ENCODE measurements at regions not wholly inside any gene's neighbourhood (a gene's known extent, or its start where the extent isn't known, plus 50 kb on each side); places are given as distances from the start of the nearest gene placed in this dataset.

- intact Hi-C loops (cut with micrococcal nuclease) = no loop called here
- 94% methylated on average over 2 of the region's 3 CpGs for WGBS (ENCODE audit: insufficient coverage)
- ATAC-seq (ENCODE audit: low read depth) (no peak), DNase-seq (no peak)
- no peaks in the 10 kb centered on the region for H3K4me1 ChIP-seq (ENCODE audit: control insufficient read depth in 2 of 2, insufficient read depth in 2 of 2, low read length in 2 of 2)
- no peaks in the 10 kb centered on the region for H4K20me1 ChIP-seq (ENCODE audit: control insufficient read depth, insufficient read depth, low read length, poor library complexity, severe bottlenecking)
- TF ChIP-seq CTCF (IDR thresholded peaks at IDR 0.05) = no peak
- no peak for TF ChIP-seq EZH2 (IDR thresholded peaks at IDR 0.05; ENCODE audit: borderline replicate concordance, insufficient read depth, low read depth, low read length, poor library complexity, severe bottlenecking)
- H3K27ac ChIP-seq (ENCODE audit: low read length in 2 of 2) = no peak overlapping the region
- Mint-ChIP-seq H3K27me3 (no peaks in the 10 kb centered on the region), H3K4me3 (no peak overlapping the region), H3K4me1 (no peaks in the 10 kb centered on the region), H3K27ac (no peak overlapping the region), H3K9me3 (ENCODE audit: insufficient read depth) (no peaks in the 10 kb centered on the region)
- no peaks in the 10 kb centered on the region for H3K9me3 ChIP-seq (ENCODE audit: control extremely low read depth in 1 of 3, control insufficient read depth in 2 of 3, insufficient read depth in 1 of 3, low read length in 2 of 3)
- H3K27me3 ChIP-seq (replicated peaks in 1 of 4; ENCODE audit: control extremely low read depth in 1 of 4, control insufficient read depth in 3 of 4, insufficient read depth in 4 of 4, low read length in 3 of 4) = no peaks in the 10 kb centered on the region
- H3K9ac ChIP-seq (ENCODE audit: low read length) = no peak overlapping the region
- CTCF ChIA-PET = no interaction called here
- no peak overlapping the region for H3K4me2 ChIP-seq (replicated peaks; ENCODE audit: low read depth, low read length, poor library complexity, severe bottlenecking)
- H3K4me3 ChIP-seq (ENCODE audit: control extremely low read depth in 1 of 5, extremely low read depth in 1 of 5, insufficient read depth in 1 of 5, low read depth in 2 of 5, low read length in 4 of 5) = no peak overlapping the region
- H3K79me2 ChIP-seq (ENCODE audit: control insufficient read depth, insufficient read depth, low read length) = no peaks in the 10 kb centered on the region
- H3K36me3 ChIP-seq (replicated peaks in 1 of 2; ENCODE audit: control extremely low read depth in 1 of 2, control insufficient read depth in 1 of 2, extremely low read depth in 1 of 2, insufficient read depth in 2 of 2, low read length in 1 of 2) = no peaks in the 10 kb centered on the region
- POLR2A ChIA-PET = no interaction called here
- H2AFZ ChIP-seq (ENCODE audit: insufficient read depth, low read depth, low read length, poor library complexity, severe bottlenecking) = no peak overlapping the region
Observed at GRCh38 chr2:162964513-162964912, 125.9 kb upstream of the KCNH7 start.

- no peak for DNase-seq
- POLR2A ChIA-PET = no interaction called here
- no peaks in the 10 kb centered on the region for H3K9me3 Mint-ChIP-seq (ENCODE audit: insufficient read depth)
- Histone ChIP-seq H3K27ac (ENCODE audit: low read length in 2 of 2) (no peak overlapping the region), H2AFZ (ENCODE audit: insufficient read depth, low read depth, low read length, poor library complexity, severe bottlenecking) (no peak overlapping the region), H3K4me1 (ENCODE audit: control insufficient read depth in 2 of 2, insufficient read depth in 2 of 2, low read length in 2 of 2) (no peaks in the 10 kb centered on the region), H4K20me1 (ENCODE audit: control insufficient read depth, insufficient read depth, low read length, poor library complexity, severe bottlenecking) (no peaks in the 10 kb centered on the region), H3K36me3 (replicated peaks in 1 of 2; ENCODE audit: control extremely low read depth in 1 of 2, control insufficient read depth in 1 of 2, extremely low read depth in 1 of 2, insufficient read depth in 2 of 2, low read length in 1 of 2) (no peaks in the 10 kb centered on the region), H3K4me3 (ENCODE audit: control extremely low read depth in 1 of 5, extremely low read depth in 1 of 5, insufficient read depth in 1 of 5, low read depth in 2 of 5, low read length in 4 of 5) (no peak overlapping the region), H3K27me3 (replicated peaks in 1 of 4; ENCODE audit: control extremely low read depth in 1 of 4, control insufficient read depth in 3 of 4, insufficient read depth in 4 of 4, low read length in 3 of 4) (no peaks in the 10 kb centered on the region), H3K9ac (ENCODE audit: low read length) (no peak overlapping the region), H3K4me2 (replicated peaks; ENCODE audit: low read depth, low read length, poor library complexity, severe bottlenecking) (no peak overlapping the region), H3K79me2 (ENCODE audit: control insufficient read depth, insufficient read depth, low read length) (no peaks in the 10 kb centered on the region), H3K9me3 (ENCODE audit: control extremely low read depth in 1 of 3, control insufficient read depth in 2 of 3, insufficient read depth in 1 of 3, low read length in 2 of 3) (no peaks in the 10 kb centered on the region)
- TF ChIP-seq CTCF (IDR thresholded peaks at IDR 0.05) (no peak), EZH2 (IDR thresholded peaks at IDR 0.05; ENCODE audit: borderline replicate concordance, insufficient read depth, low read depth, low read length, poor library complexity, severe bottlenecking) (no peak)
- H3K27me3 Mint-ChIP-seq = no peaks in the 10 kb centered on the region
- CTCF ChIA-PET = interaction anchor here (1.3 kb wide), 1 partner anchor 9 kb away, joined by 3 read pairs; no protein-coding TSS in a partner anchor
- no peak for ATAC-seq (ENCODE audit: low read depth)
- H3K4me1 Mint-ChIP-seq = no peaks in the 10 kb centered on the region
- intact Hi-C loops (cut with micrococcal nuclease) = no loop called here
- H3K27ac Mint-ChIP-seq = no peak overlapping the region
- H3K4me3 Mint-ChIP-seq = no peak overlapping the region
Observed at GRCh38 chr2:162963156-162963555, 124.6 kb upstream of the KCNH7 start.
